H1 (cell line): ENCODE measurements at regions not wholly inside any gene's neighbourhood (a gene's known extent, or its start where the extent isn't known, plus 50 kb on each side); places are given as distances from the start of the nearest gene placed in this dataset.

Source experiments
- ATF2 ChIP-seq: IDR thresholded peaks from 2 replicates; pipeline ENCODE4 v1.6.1; 2012; ENCODE audit warnings: low read length, inconsistent platforms
- BRCA1 ChIP-seq: IDR thresholded peaks from 2 replicates; pipeline ENCODE4 v1.6.1; 2012; ENCODE audit warnings: low read depth, low read length, improper control_type of control experiment
- NRF1 ChIP-seq: IDR thresholded peaks from 2 replicates; pipeline ENCODE4 v1.6.1; 2011; ENCODE audit warnings: mild to moderate bottlenecking, low read depth, low read length, improper control_type of control experiment
- SIN3A ChIP-seq, 2 experiments: IDR thresholded peaks in 1 of 2; conservative IDR thresholded peaks in 1 of 2; 2 replicates each; pipeline ENCODE4 v1.6.1; 2011 to 2012; ENCODE audit warnings: low read length in 2 of 2, improper control_type of control experiment in 1 of 2, low read depth in 1 of 2, mild to moderate bottlenecking in 1 of 2
- TAF7 ChIP-seq: optimal IDR thresholded peaks from 2 replicates; pipeline ENCODE3; 2011; ENCODE audit warnings: low read depth, mild to moderate bottlenecking, inconsistent platforms, low read length, moderate library complexity, borderline replicate concordance
- TF ChIP-seq, protein P1 (sequence below): IDR thresholded peaks from 2 replicates; pipeline ENCODE4 v1.6.1; 2011; ENCODE audit warnings: low read length, improper control_type of control experiment

GRCh38 chr15:72964135-72964534 lies 88.1 kb upstream of the NEO1 start (continued):
- TF ChIP-seq, protein P1, sequence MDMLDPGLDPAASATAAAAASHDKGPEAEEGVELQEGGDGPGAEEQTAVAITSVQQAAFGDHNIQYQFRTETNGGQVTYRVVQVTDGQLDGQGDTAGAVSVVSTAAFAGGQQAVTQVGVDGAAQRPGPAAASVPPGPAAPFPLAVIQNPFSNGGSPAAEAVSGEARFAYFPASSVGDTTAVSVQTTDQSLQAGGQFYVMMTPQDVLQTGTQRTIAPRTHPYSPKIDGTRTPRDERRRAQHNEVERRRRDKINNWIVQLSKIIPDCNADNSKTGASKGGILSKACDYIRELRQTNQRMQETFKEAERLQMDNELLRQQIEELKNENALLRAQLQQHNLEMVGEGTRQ: no peak
- TF ChIP-seq ATF2 (no peak), TAF7 (no peak), SIN3A (conservative IDR thresholded peaks at IDR 0.05 in 1 of 2, IDR thresholded peaks at IDR 0.05 in 1 of 2; ENCODE audit: low read depth in 1 of 2, low read length in 2 of 2) (no peak), BRCA1 (no peak), NRF1 (no peak)
